ENCODE measurements at regions not wholly inside any gene's neighbourhood (a gene's known extent, or its start where the extent isn't known, plus 50 kb on each side); places are given as distances from the start of the nearest gene placed in this dataset.

DNA sequence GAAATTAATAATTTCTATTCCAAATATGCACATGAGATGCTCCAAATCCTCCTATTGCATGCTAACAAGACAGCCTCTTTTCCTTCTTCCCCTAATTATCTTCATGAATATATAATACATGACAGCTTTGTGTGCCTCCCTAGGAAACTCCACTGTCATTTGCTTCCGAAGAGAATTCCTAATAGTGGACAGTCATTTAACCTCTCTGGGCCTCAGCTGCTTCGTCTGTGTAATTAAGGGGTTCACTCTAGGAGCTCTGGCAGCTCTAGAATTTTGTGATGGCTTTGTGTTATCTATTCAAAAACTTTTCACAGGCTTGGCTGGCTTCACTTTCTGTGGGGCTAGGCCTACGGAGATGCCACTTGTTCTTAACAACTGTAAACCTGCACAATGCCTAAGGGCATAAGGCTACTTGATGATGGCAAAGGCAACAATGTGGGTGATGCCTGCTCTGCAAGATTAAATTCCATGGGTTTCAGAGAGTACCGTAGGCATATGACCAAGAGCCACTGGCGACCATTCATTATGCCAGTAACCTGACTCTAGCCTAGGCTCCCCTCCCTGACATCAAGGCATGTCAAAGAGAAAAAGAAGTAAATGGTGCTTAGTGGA, 333.8 kb upstream of the UMPS start:
- no peaks in the 10 kb centered on the region for H3K36me3 ChIP-seq (ENCODE audit: low read length)
- no peak overlapping the region for H3K9ac ChIP-seq (ENCODE audit: low read length)
- no peaks in the 10 kb centered on the region for H3K9me2 ChIP-seq (replicated peaks; ENCODE audit: insufficient read depth, low read length)
- no peaks in the 10 kb centered on the region for H3K9me3 ChIP-seq (ENCODE audit: insufficient read depth, low read length)
- no peak overlapping the region for H2AFZ ChIP-seq (ENCODE audit: low read depth, low read length, severe bottlenecking)
- no peak overlapping the region for H3K4me3 ChIP-seq (ENCODE audit: insufficient read depth, low read length, poor library complexity, severe bottlenecking)
- no peaks in the 10 kb centered on the region for H3K79me2 ChIP-seq (ENCODE audit: insufficient read depth, low read length)
- no peaks in the 10 kb centered on the region for H3F3A ChIP-seq (ENCODE audit: insufficient read depth)
- H3K27ac ChIP-seq (ENCODE audit: low read depth, low read length) = no peak overlapping the region
- no peaks in the 10 kb centered on the region for H4K20me1 ChIP-seq (ENCODE audit: low read depth, low read length)
- H3K27me3 ChIP-seq (ENCODE audit: low read length) = no peaks in the 10 kb centered on the region
- TF ChIP-seq EZH2phosphoT487 (conservative IDR thresholded peaks at IDR 0.05; ENCODE audit: low read length) = no peak
- TF ChIP-seq, protein P1, sequence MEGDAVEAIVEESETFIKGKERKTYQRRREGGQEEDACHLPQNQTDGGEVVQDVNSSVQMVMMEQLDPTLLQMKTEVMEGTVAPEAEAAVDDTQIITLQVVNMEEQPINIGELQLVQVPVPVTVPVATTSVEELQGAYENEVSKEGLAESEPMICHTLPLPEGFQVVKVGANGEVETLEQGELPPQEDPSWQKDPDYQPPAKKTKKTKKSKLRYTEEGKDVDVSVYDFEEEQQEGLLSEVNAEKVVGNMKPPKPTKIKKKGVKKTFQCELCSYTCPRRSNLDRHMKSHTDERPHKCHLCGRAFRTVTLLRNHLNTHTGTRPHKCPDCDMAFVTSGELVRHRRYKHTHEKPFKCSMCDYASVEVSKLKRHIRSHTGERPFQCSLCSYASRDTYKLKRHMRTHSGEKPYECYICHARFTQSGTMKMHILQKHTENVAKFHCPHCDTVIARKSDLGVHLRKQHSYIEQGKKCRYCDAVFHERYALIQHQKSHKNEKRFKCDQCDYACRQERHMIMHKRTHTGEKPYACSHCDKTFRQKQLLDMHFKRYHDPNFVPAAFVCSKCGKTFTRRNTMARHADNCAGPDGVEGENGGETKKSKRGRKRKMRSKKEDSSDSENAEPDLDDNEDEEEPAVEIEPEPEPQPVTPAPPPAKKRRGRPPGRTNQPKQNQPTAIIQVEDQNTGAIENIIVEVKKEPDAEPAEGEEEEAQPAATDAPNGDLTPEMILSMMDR (IDR thresholded peaks at IDR 0.05; ENCODE audit: insufficient read depth, low read length, poor library complexity, severe bottlenecking) = no peak
- H3K4me2 ChIP-seq (ENCODE audit: low read depth, low read length, poor library complexity, severe bottlenecking) = no peak overlapping the region

DNA sequence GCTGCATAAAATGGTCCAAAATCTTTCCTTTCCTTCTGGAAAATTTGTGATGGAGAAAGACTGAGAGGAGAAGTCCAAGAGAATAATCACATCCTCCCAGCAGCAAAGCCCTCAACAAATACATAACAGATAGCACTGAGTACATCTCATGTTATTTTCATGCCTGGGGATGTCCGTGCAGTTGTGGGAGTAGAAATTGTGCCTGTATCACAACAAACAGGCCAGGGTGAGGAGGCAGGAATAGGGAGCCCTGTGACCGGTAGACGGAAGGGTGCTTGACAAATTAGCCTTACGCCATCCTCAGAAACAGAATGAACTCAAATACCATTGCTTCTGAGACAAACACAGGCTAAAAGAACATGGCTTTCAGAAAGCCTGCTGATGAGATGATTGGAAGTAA, 333.2 kb upstream of the UMPS start:
- H3K36me3 ChIP-seq (ENCODE audit: low read length) = no peaks in the 10 kb centered on the region
- H4K20me1 ChIP-seq (ENCODE audit: low read depth, low read length) = no peaks in the 10 kb centered on the region
- no peak overlapping the region for H3K4me2 ChIP-seq (ENCODE audit: low read depth, low read length, poor library complexity, severe bottlenecking)
- no peaks in the 10 kb centered on the region for H3K79me2 ChIP-seq (ENCODE audit: insufficient read depth, low read length)
- H3K9me3 ChIP-seq (ENCODE audit: insufficient read depth, low read length) = no peaks in the 10 kb centered on the region
- no peak overlapping the region for H2AFZ ChIP-seq (ENCODE audit: low read depth, low read length, severe bottlenecking)
- H3K27ac ChIP-seq (ENCODE audit: low read depth, low read length) = no peak overlapping the region
- H3K4me3 ChIP-seq (ENCODE audit: insufficient read depth, low read length, poor library complexity, severe bottlenecking) = no peak overlapping the region
- TF ChIP-seq EZH2phosphoT487 (conservative IDR thresholded peaks at IDR 0.05; ENCODE audit: low read length) = no peak
- TF ChIP-seq, protein P1 (IDR thresholded peaks at IDR 0.05; ENCODE audit: insufficient read depth, low read length, poor library complexity, severe bottlenecking) = no peak
- no peaks in the 10 kb centered on the region for H3K27me3 ChIP-seq (ENCODE audit: low read length)
- no peaks in the 10 kb centered on the region for H3K9me2 ChIP-seq (replicated peaks; ENCODE audit: insufficient read depth, low read length)
- H3K9ac ChIP-seq (ENCODE audit: low read length) = no peak overlapping the region
- H3F3A ChIP-seq (ENCODE audit: insufficient read depth) = no peaks in the 10 kb centered on the region

DNA sequence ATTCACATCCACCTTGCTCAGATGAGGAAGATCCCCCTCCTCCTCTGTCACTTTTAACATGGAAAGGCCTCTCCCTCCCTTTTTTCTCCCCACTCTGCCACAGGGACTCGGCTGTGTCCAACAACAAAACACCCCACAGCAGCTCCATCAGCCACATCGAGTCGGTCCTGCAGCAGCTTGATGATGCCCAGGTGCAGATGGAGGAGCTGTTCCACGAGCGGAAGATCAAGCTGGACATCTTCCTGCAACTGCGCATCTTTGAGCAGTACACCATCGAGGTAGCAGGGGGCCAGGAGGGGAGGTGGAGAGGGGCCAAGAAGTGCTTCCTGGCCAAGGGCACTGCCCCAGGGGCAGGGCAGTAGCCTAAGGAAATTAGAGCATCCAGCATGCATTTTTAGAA, 331.7 kb upstream of the UMPS start:
- Histone ChIP-seq H4K20me1 (ENCODE audit: low read depth, low read length) (no peaks in the 10 kb centered on the region), H3K4me2 (ENCODE audit: low read depth, low read length, poor library complexity, severe bottlenecking) (no peak overlapping the region), H2AFZ (ENCODE audit: low read depth, low read length, severe bottlenecking) (no peak overlapping the region), H3K9me2 (replicated peaks; ENCODE audit: insufficient read depth, low read length) (no peaks in the 10 kb centered on the region), H3K9me3 (ENCODE audit: insufficient read depth, low read length) (no peaks in the 10 kb centered on the region), H3K27me3 (ENCODE audit: low read length) (no peaks in the 10 kb centered on the region), H3K9ac (ENCODE audit: low read length) (no peak overlapping the region), H3F3A (ENCODE audit: insufficient read depth) (no peaks in the 10 kb centered on the region), H3K27ac (ENCODE audit: low read depth, low read length) (no peak overlapping the region), H3K36me3 (ENCODE audit: low read length) (no peaks in the 10 kb centered on the region), H3K4me3 (ENCODE audit: insufficient read depth, low read length, poor library complexity, severe bottlenecking) (no peak overlapping the region), H3K79me2 (ENCODE audit: insufficient read depth, low read length) (no peaks in the 10 kb centered on the region)
- TF ChIP-seq EZH2phosphoT487 (conservative IDR thresholded peaks at IDR 0.05; ENCODE audit: low read length) = no peak
- TF ChIP-seq, protein P1 (IDR thresholded peaks at IDR 0.05; ENCODE audit: insufficient read depth, low read length, poor library complexity, severe bottlenecking) = no peak

Data from SU-DHL-6 (cell line).